HG03097 (cell line): ENCODE measurements at regions not wholly inside any gene's neighbourhood (a gene's known extent, or its start where the extent isn't known, plus 50 kb on each side); places are given as distances from the start of the nearest gene placed in this dataset.

Experiments
- ATAC-seq: cut with Tn5 transposase; IDR thresholded peaks from one replicate; pipeline ENCODE4 v1.9.1; 2021; ENCODE audit not compliant: unreplicated experiment, low FRiP score

GRCh38 chr2:176822060-176822459, 390.5 kb upstream of the HNRNPA3 start:
- ATAC-seq: no peak

- no peak for ATAC-seq
Measured at GRCh38 chr2:176826356-176826755, 386.2 kb upstream of the HNRNPA3 start.

- no peak for ATAC-seq
Measured at GRCh38 chr2:176826984-176827668, 385.5 kb upstream of the HNRNPA3 start.

GRCh38 chr2:176830362-176830761, 382.2 kb upstream of the HNRNPA3 start:
- no peak for ATAC-seq

- no peak for ATAC-seq
Measured at GRCh38 chr2:176832086-176832485, 380.5 kb upstream of the HNRNPA3 start.

GRCh38 chr2:176833671-176834070, 378.9 kb upstream of the HNRNPA3 start:
- no peak for ATAC-seq

- no peak for ATAC-seq
Measured at GRCh38 chr2:176834226-176834625, 378.4 kb upstream of the HNRNPA3 start.

GRCh38 chr2:176843208-176843607, 369.4 kb upstream of the HNRNPA3 start:
- ATAC-seq: no peak

GRCh38 chr2:176844461-176844860, 368.1 kb upstream of the HNRNPA3 start:
- no peak for ATAC-seq

GRCh38 chr2:176845718-176846117, 366.9 kb upstream of the HNRNPA3 start:
- no peak for ATAC-seq

GRCh38 chr2:176847575-176847974, 365.0 kb upstream of the HNRNPA3 start:
- no peak for ATAC-seq

GRCh38 chr2:176848844-176849243, 363.8 kb upstream of the HNRNPA3 start:
- no peak for ATAC-seq

GRCh38 chr2:176851200-176851888, 361.2 kb upstream of the HNRNPA3 start:
- ATAC-seq: no peak

- no peak for ATAC-seq
Measured at GRCh38 chr2:176851889-176852483, 360.6 kb upstream of the HNRNPA3 start.

GRCh38 chr2:176852667-176853066, 359.9 kb upstream of the HNRNPA3 start:
- no peak for ATAC-seq

- no peak for ATAC-seq
Measured at GRCh38 chr2:176854062-176854461, 358.5 kb upstream of the HNRNPA3 start.

- no peak for ATAC-seq
Measured at GRCh38 chr2:176854878-176855277, 357.7 kb upstream of the HNRNPA3 start.

- ATAC-seq: no peak
Measured at GRCh38 chr2:176856683-176857082, 355.9 kb upstream of the HNRNPA3 start.

- no peak for ATAC-seq
Measured at GRCh38 chr2:176865336-176865735, 347.3 kb upstream of the HNRNPA3 start.

- no peak for ATAC-seq
Measured at GRCh38 chr2:176872406-176872805, 340.2 kb upstream of the HNRNPA3 start.

GRCh38 chr2:176873403-176873802, 339.2 kb upstream of the HNRNPA3 start:
- ATAC-seq: no peak
